CD4-positive, alpha-beta T cell (primary cell): ENCODE measurements at regions not wholly inside any gene's neighbourhood (a gene's known extent, or its start where the extent isn't known, plus 50 kb on each side); places are given as distances from the start of the nearest gene placed in this dataset.

Source experiments
- ATAC-seq: fragments of 200-7000 bp; cut with Tn5 transposase; one replicate; pipeline ENCODE4 v1.10.0; 2022; ENCODE audit warnings: mild to moderate bottlenecking; ENCODE audit not compliant: poor library complexity
- CTCF ChIA-PET: fragments of 350-600 bp; sonication (Branson Sonifier 250); formaldehyde crosslinking; loops from one replicate; lab custom pipeline; 2021; ENCODE audit warnings: antibody characterized with exemption, inconsistent platforms; lab: Charles Lee
- POLR2A ChIA-PET: fragments of 350-600 bp; sonication (Branson Sonifier 250); formaldehyde crosslinking; loops from one replicate; lab custom pipeline; 2021; ENCODE audit warnings: antibody characterized with exemption, inconsistent platforms; lab: Charles Lee
- DNase-seq, 14 experiments: peaks; one replicate each; pipeline ENCODE4 v3.0.0-alpha.2; 2013 to 2020; ENCODE audit warnings: mixed read lengths in 2 of 14
- H3K27ac ChIP-seq, 2 donors: one replicate each; pipeline versions ENCODE4 v1.5.1 to v1.7.0; 2013; ENCODE audit warnings: low read length in 2 of 2, low read depth in 1 of 2, mild to moderate bottlenecking in 1 of 2
- H3K27me3 ChIP-seq, 2 experiments: 1 replicate in 1 of 2; 2 replicates in 1 of 2; pipeline versions ENCODE4 v1.6.1 to v1.7.0; 2013; ENCODE audit warnings: low read length in 2 of 2, control low read depth in 1 of 2, mild to moderate bottlenecking in 1 of 2, moderate library complexity in 1 of 2; ENCODE audit not compliant: insufficient read depth in 2 of 2, control insufficient read depth in 1 of 2
- H3K36me3 ChIP-seq: one replicate; pipeline ENCODE4 v1.6.1; 2013; ENCODE audit warnings: low read length, control low read depth; ENCODE audit not compliant: insufficient read depth
- H3K4me1 ChIP-seq: one replicate; pipeline ENCODE4 v1.6.1; 2013; ENCODE audit warnings: low read length, control low read depth; ENCODE audit not compliant: insufficient read depth
- H3K4me3 ChIP-seq: one replicate; pipeline ENCODE4 v1.5.1; 2013; ENCODE audit warnings: mild to moderate bottlenecking, low read length, moderate library complexity
- H3K9me3 ChIP-seq, 2 experiments: 1 replicate in 1 of 2; 2 replicates in 1 of 2; pipeline versions ENCODE4 v1.6.1 to v1.7.0; 2013; ENCODE audit warnings: low read length in 2 of 2, mild to moderate bottlenecking in 2 of 2, control low read depth in 1 of 2, moderate library complexity in 1 of 2; ENCODE audit not compliant: control insufficient read depth in 1 of 2, insufficient read depth in 1 of 2
- H3K27ac Mint-ChIP-seq: one replicate; pipeline ENCODE4 v1.8.0; 2020; ENCODE audit warnings: mixed read lengths
- H3K27me3 Mint-ChIP-seq: one replicate; pipeline ENCODE4 v1.8.0; 2021; ENCODE audit warnings: mixed read lengths
- H3K36me3 Mint-ChIP-seq: one replicate; pipeline ENCODE4 v1.8.0; 2021; ENCODE audit warnings: low read depth, mixed read lengths
- H3K4me1 Mint-ChIP-seq: one replicate; pipeline ENCODE4 v1.8.0; 2021; ENCODE audit warnings: low read depth, mixed read lengths
- H3K4me3 Mint-ChIP-seq: one replicate; pipeline ENCODE4 v1.8.0; 2020; ENCODE audit warnings: mild to moderate bottlenecking, mixed read lengths
- H3K9me3 Mint-ChIP-seq: one replicate; pipeline ENCODE4 v1.8.0; 2020; ENCODE audit warnings: mixed read lengths
- CTCF ChIP-seq: fragments of 200-600 bp; IDR thresholded peaks from one replicate; pipeline ENCODE4 v1.8.0; 2022; ENCODE audit warnings: antibody characterized with exemption, mild to moderate bottlenecking
- intact Hi-C, 2 experiments: fragments of 100-400 bp; cut with DNase I in 1 of 2; cut with micrococcal nuclease in 1 of 2; formaldehyde crosslinking; loops; one replicate each; pipeline versions ENCODE4 v1.15.1 to v1.9.0; 2023 to 2025; cut with DNase I, micrococcal nuclease

- no peak overlapping the region for H3K4me3 Mint-ChIP-seq
- no peak for DNase-seq
- intact Hi-C loops: no loop called here
- H3K27ac Mint-ChIP-seq: no peak overlapping the region
- no peaks in the 10 kb centered on the region for H3K9me3 Mint-ChIP-seq
- H3K4me1 Mint-ChIP-seq: no peaks in the 10 kb centered on the region
- ATAC-seq: no peak
- no peaks in the 10 kb centered on the region for H3K36me3 ChIP-seq
- TF ChIP-seq CTCF: no peak
- H3K36me3 Mint-ChIP-seq: no peaks in the 10 kb centered on the region
- H3K27ac ChIP-seq: no peak overlapping the region
- no peaks in the 10 kb centered on the region for H3K9me3 ChIP-seq
- no peaks in the 10 kb centered on the region for H3K4me1 ChIP-seq
- ChIA-PET CTCF (no interaction called here), POLR2A (no interaction called here)
- H3K27me3 Mint-ChIP-seq: no peaks in the 10 kb centered on the region
- no peak overlapping the region for H3K4me3 ChIP-seq
- no peaks in the 10 kb centered on the region for H3K27me3 ChIP-seq
These were observed 80.7 kb upstream of the MYLIP start for GRCh38 chr6:16048221-16048620.

DNA sequence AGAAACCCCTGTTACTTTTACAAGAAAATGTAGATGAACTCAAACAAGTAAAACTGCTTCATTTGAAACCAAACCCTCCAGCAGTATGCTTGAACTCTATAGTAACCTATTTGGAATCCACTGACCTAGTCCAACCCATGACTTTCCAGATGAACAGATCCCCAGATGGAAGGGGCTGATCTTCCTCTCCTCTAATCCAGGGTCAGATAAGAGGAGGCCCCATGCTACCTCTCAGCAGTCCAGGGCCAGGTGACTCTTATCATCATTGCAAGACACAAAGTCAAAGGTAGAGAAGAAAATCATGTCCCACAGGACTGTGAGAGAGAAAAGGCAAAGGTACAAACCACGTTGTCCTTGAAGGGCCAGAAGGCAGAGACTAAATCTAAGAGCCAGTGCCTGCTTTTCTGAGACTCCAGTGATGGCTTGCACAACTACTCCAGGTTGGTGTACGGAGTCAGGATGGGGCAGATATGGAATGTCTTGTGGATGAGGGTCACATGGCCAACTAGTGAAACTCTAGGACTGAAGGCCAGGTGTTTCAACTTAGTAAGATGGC, 81.4 kb upstream of the MYLIP start:
- Histone ChIP-seq H3K36me3 (no peaks in the 10 kb centered on the region), H3K27me3 (no peaks in the 10 kb centered on the region), H3K4me3 (no peak overlapping the region), H3K4me1 (no peaks in the 10 kb centered on the region), H3K9me3 (no peaks in the 10 kb centered on the region), H3K27ac (no peak overlapping the region)
- H3K4me3 Mint-ChIP-seq: no peak overlapping the region
- intact Hi-C loops: no loop called here
- H3K9me3 Mint-ChIP-seq: no peaks in the 10 kb centered on the region
- DNase-seq (no peak), ATAC-seq (no peak)
- H3K36me3 Mint-ChIP-seq: no peaks in the 10 kb centered on the region
- H3K4me1 Mint-ChIP-seq: no peaks in the 10 kb centered on the region
- POLR2A ChIA-PET: no interaction called here
- no peak for TF ChIP-seq CTCF
- H3K27ac Mint-ChIP-seq: no peak overlapping the region
- CTCF ChIA-PET: no interaction called here
- no peaks in the 10 kb centered on the region for H3K27me3 Mint-ChIP-seq

- H3K4me1 ChIP-seq: no peaks in the 10 kb centered on the region
- peaks cover 0 to 5% of the 10 kb centered on the region in 2 experiments for H3K9me3 ChIP-seq
- TF ChIP-seq CTCF: no peak
- no peak overlapping the region for H3K27ac ChIP-seq
- no peaks in the 10 kb centered on the region for H3K27me3 ChIP-seq
- H3K27ac Mint-ChIP-seq: no peak overlapping the region
- no peaks in the 10 kb centered on the region for H3K9me3 Mint-ChIP-seq
- ChIA-PET POLR2A (no interaction called here), CTCF (no interaction called here)
- no peaks in the 10 kb centered on the region for H3K27me3 Mint-ChIP-seq
- ATAC-seq (no peak), DNase-seq (no peak)
- no peaks in the 10 kb centered on the region for H3K36me3 ChIP-seq
- H3K36me3 Mint-ChIP-seq: no peaks in the 10 kb centered on the region
- no peaks in the 10 kb centered on the region for H3K4me1 Mint-ChIP-seq
- intact Hi-C loops: no loop called here
- H3K4me3 ChIP-seq: no peak overlapping the region
- H3K4me3 Mint-ChIP-seq: no peak overlapping the region
These were observed 83.6 kb upstream of the MYLIP start for GRCh38 chr6:16045238-16045637.
